HPDE6-E6E7 (cell line): ENCODE measurements at regions not wholly inside any gene's neighbourhood (a gene's known extent, or its start where the extent isn't known, plus 50 kb on each side); places are given as distances from the start of the nearest gene placed in this dataset.

Experiments
- DNase-seq: peaks from one replicate; pipeline ENCODE4 v3.0.0; 2011; ENCODE audit warnings: missing footprints; ENCODE audit errors: extremely low spot score

GRCh38 chr3:40992023-40992422 is 207.3 kb upstream of the CTNNB1 start:
- DNase-seq = peak; percentile 21

- no peak for DNase-seq
Measured at GRCh38 chr3:40994611-40995010, 204.7 kb upstream of the CTNNB1 start.

- DNase-seq = no peak
Measured at GRCh38 chr3:40995271-40995670, 204.0 kb upstream of the CTNNB1 start.

- no peak for DNase-seq
Measured at GRCh38 chr3:40996382-40996781, 202.9 kb upstream of the CTNNB1 start.

- DNase-seq = no peak
Measured at GRCh38 chr3:40996827-40997710, 202.2 kb upstream of the CTNNB1 start.

GRCh38 chr3:40997711-40998519 is 201.4 kb upstream of the CTNNB1 start:
- DNase-seq = no peak

GRCh38 chr3:40999682-41000081 is 199.6 kb upstream of the CTNNB1 start:
- no peak for DNase-seq

GRCh38 chr3:41000471-41000870 is 198.8 kb upstream of the CTNNB1 start:
- DNase-seq = no peak

- no peak for DNase-seq
Measured at GRCh38 chr3:41001556-41001955, 197.7 kb upstream of the CTNNB1 start.

GRCh38 chr3:41002104-41002503 is 197.2 kb upstream of the CTNNB1 start:
- DNase-seq = no peak

GRCh38 chr3:41007399-41007798 is 191.9 kb upstream of the CTNNB1 start:
- no peak for DNase-seq

GRCh38 chr3:41011854-41012253 is 187.5 kb upstream of the CTNNB1 start:
- DNase-seq = no peak

- DNase-seq = no peak
Measured at GRCh38 chr3:41018855-41019254, 180.4 kb upstream of the CTNNB1 start.

GRCh38 chr3:41024031-41024836 is 175.1 kb upstream of the CTNNB1 start:
- no peak for DNase-seq

GRCh38 chr3:41026394-41027177 is 172.7 kb upstream of the CTNNB1 start:
- DNase-seq = no peak

- DNase-seq = no peak
Measured at GRCh38 chr3:41029356-41029755, 169.9 kb upstream of the CTNNB1 start.

GRCh38 chr3:41030220-41030619 is 169.1 kb upstream of the CTNNB1 start:
- no peak for DNase-seq

GRCh38 chr3:41031401-41031800 is 167.9 kb upstream of the CTNNB1 start:
- DNase-seq = no peak

GRCh38 chr3:41033956-41034519 is 165.3 kb upstream of the CTNNB1 start:
- DNase-seq = no peak

- no peak for DNase-seq
Measured at GRCh38 chr3:41035456-41036022, 163.8 kb upstream of the CTNNB1 start.
